ENCODE measurements at regions not wholly inside any gene's neighbourhood (a gene's known extent, or its start where the extent isn't known, plus 50 kb on each side); places are given as distances from the start of the nearest gene placed in this dataset.
A peak's percentile ranks its signal among the peaks of the same experiment; 100 is the strongest.

DNA sequence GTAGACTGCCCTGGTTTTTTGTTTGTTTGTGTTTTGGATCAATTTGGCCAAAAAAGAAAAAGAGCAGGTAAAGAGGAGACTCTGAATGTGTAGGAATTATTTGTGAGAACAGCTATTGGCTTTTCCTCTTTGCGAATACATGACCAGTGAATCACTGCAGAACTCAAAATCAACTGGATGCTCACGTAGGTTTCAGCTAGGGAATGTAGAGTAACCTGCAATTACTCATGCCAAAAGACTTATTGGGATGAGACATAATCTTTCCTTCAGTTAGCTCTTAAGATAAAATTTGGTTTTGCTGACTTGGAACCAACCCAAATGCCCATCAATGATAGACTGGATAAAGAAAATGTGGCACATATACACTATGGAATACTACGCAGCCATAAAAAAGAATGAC lies 348.0 kb downstream of the NPR3 start:
- H3K27ac ChIP-seq (ENCODE audit: low read depth, low read length) = no peak overlapping the region
- no peak overlapping the region for H3K4me3 ChIP-seq (ENCODE audit: insufficient read depth, low read depth, low read length)
- H3K4me3 Mint-ChIP-seq (ENCODE audit: unreplicated experiment) = no peak overlapping the region
- TF ChIP-seq, protein P1, sequence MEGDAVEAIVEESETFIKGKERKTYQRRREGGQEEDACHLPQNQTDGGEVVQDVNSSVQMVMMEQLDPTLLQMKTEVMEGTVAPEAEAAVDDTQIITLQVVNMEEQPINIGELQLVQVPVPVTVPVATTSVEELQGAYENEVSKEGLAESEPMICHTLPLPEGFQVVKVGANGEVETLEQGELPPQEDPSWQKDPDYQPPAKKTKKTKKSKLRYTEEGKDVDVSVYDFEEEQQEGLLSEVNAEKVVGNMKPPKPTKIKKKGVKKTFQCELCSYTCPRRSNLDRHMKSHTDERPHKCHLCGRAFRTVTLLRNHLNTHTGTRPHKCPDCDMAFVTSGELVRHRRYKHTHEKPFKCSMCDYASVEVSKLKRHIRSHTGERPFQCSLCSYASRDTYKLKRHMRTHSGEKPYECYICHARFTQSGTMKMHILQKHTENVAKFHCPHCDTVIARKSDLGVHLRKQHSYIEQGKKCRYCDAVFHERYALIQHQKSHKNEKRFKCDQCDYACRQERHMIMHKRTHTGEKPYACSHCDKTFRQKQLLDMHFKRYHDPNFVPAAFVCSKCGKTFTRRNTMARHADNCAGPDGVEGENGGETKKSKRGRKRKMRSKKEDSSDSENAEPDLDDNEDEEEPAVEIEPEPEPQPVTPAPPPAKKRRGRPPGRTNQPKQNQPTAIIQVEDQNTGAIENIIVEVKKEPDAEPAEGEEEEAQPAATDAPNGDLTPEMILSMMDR (IDR thresholded peaks at IDR 0.05; ENCODE audit: insufficient read depth, low read depth, low read length) = no peak
- TF ChIP-seq EZH2 (IDR thresholded peaks at IDR 0.05; ENCODE audit: insufficient read depth, low read length) = no peak
- H3K4me2 ChIP-seq (ENCODE audit: low read length) = no peak overlapping the region
- no peaks in the 10 kb centered on the region for H3K4me1 ChIP-seq (ENCODE audit: insufficient read depth, low read length)
- no peaks in the 10 kb centered on the region for H3K36me3 ChIP-seq (ENCODE audit: insufficient read depth, low read length)
- H3K27me3 Mint-ChIP-seq (ENCODE audit: low read depth, unreplicated experiment) = peaks cover 2% of the 10 kb centered on the region
- H3K27ac Mint-ChIP-seq (ENCODE audit: unreplicated experiment) = no peak overlapping the region
- no peaks in the 10 kb centered on the region for H3K4me1 Mint-ChIP-seq (ENCODE audit: low read depth, unreplicated experiment)
- H4K20me1 ChIP-seq (ENCODE audit: insufficient read depth, low read length) = no peaks in the 10 kb centered on the region
- no peaks in the 10 kb centered on the region for H3K36me3 Mint-ChIP-seq (ENCODE audit: low read depth, unreplicated experiment)
- FAIRE-seq (no peak), DNase-seq (ENCODE audit: low read depth) (peak; percentile 30)
- no peaks in the 10 kb centered on the region for H3K79me2 ChIP-seq (ENCODE audit: insufficient read depth, low read length)
- H3K27me3 ChIP-seq (ENCODE audit: insufficient read depth, low read length) = no peaks in the 10 kb centered on the region
- H2AFZ ChIP-seq (ENCODE audit: low read depth, low read length) = no peak overlapping the region
- no peak overlapping the region for H3K9ac ChIP-seq (ENCODE audit: low read length)
- peaks cover 6% of the 10 kb centered on the region for H3K9me3 ChIP-seq (ENCODE audit: insufficient read depth, low read depth, low read length)
- peaks cover 6% of the 10 kb centered on the region for H3K9me3 Mint-ChIP-seq (ENCODE audit: unreplicated experiment)

GRCh38 chr5:33065131-33065530 lies 354.0 kb downstream of the NPR3 start:
- no peak overlapping the region for H3K4me3 ChIP-seq (ENCODE audit: insufficient read depth, low read depth, low read length)
- no peaks in the 10 kb centered on the region for H3K4me1 ChIP-seq (ENCODE audit: insufficient read depth, low read length)
- Mint-ChIP-seq H3K4me3 (ENCODE audit: unreplicated experiment) (no peak overlapping the region), H3K9me3 (ENCODE audit: unreplicated experiment) (no peaks in the 10 kb centered on the region), H3K4me1 (ENCODE audit: low read depth, unreplicated experiment) (no peaks in the 10 kb centered on the region), H3K36me3 (ENCODE audit: low read depth, unreplicated experiment) (no peaks in the 10 kb centered on the region), H3K27me3 (ENCODE audit: low read depth, unreplicated experiment) (peaks cover 2% of the 10 kb centered on the region), H3K27ac (ENCODE audit: unreplicated experiment) (no peak overlapping the region)
- H3K9ac ChIP-seq (ENCODE audit: low read length) = no peak overlapping the region
- H3K79me2 ChIP-seq (ENCODE audit: insufficient read depth, low read length) = no peaks in the 10 kb centered on the region
- H3K27me3 ChIP-seq (ENCODE audit: insufficient read depth, low read length) = no peaks in the 10 kb centered on the region
- no peaks in the 10 kb centered on the region for H3K36me3 ChIP-seq (ENCODE audit: insufficient read depth, low read length)
- no peak overlapping the region for H3K27ac ChIP-seq (ENCODE audit: low read depth, low read length)
- FAIRE-seq (no peak), DNase-seq (ENCODE audit: low read depth) (peak; percentile 48)
- no peak overlapping the region for H2AFZ ChIP-seq (ENCODE audit: low read depth, low read length)
- H3K9me3 ChIP-seq (ENCODE audit: insufficient read depth, low read depth, low read length) = no peaks in the 10 kb centered on the region
- no peaks in the 10 kb centered on the region for H4K20me1 ChIP-seq (ENCODE audit: insufficient read depth, low read length)
- no peak overlapping the region for H3K4me2 ChIP-seq (ENCODE audit: low read length)
- TF ChIP-seq, protein P1 (IDR thresholded peaks at IDR 0.05; ENCODE audit: insufficient read depth, low read depth, low read length) = no peak
- no peak for TF ChIP-seq EZH2 (IDR thresholded peaks at IDR 0.05; ENCODE audit: insufficient read depth, low read length)

- H3K36me3 ChIP-seq (ENCODE audit: insufficient read depth, low read length) = no peaks in the 10 kb centered on the region
- H3K4me1 Mint-ChIP-seq (ENCODE audit: low read depth, unreplicated experiment) = no peaks in the 10 kb centered on the region
- H3K4me3 ChIP-seq (ENCODE audit: insufficient read depth, low read depth, low read length) = no peak overlapping the region
- no peaks in the 10 kb centered on the region for H4K20me1 ChIP-seq (ENCODE audit: insufficient read depth, low read length)
- no peak overlapping the region for H3K27ac ChIP-seq (ENCODE audit: low read depth, low read length)
- H2AFZ ChIP-seq (ENCODE audit: low read depth, low read length) = no peak overlapping the region
- no peak for DNase-seq (ENCODE audit: low read depth)
- H3K9ac ChIP-seq (ENCODE audit: low read length) = no peak overlapping the region
- H3K9me3 Mint-ChIP-seq (ENCODE audit: unreplicated experiment) = no peaks in the 10 kb centered on the region
- H3K4me1 ChIP-seq (ENCODE audit: insufficient read depth, low read length) = no peaks in the 10 kb centered on the region
- peak; percentile 9 for FAIRE-seq
- H3K27me3 ChIP-seq (ENCODE audit: insufficient read depth, low read length) = no peaks in the 10 kb centered on the region
- peaks cover 2% of the 10 kb centered on the region for H3K27me3 Mint-ChIP-seq (ENCODE audit: low read depth, unreplicated experiment)
- no peak overlapping the region for H3K4me3 Mint-ChIP-seq (ENCODE audit: unreplicated experiment)
- no peak overlapping the region for H3K4me2 ChIP-seq (ENCODE audit: low read length)
- no peaks in the 10 kb centered on the region for H3K79me2 ChIP-seq (ENCODE audit: insufficient read depth, low read length)
- TF ChIP-seq, protein P1 (IDR thresholded peaks at IDR 0.05; ENCODE audit: insufficient read depth, low read depth, low read length) = no peak
- no peak for TF ChIP-seq EZH2 (IDR thresholded peaks at IDR 0.05; ENCODE audit: insufficient read depth, low read length)
- no peaks in the 10 kb centered on the region for H3K9me3 ChIP-seq (ENCODE audit: insufficient read depth, low read depth, low read length)
- H3K36me3 Mint-ChIP-seq (ENCODE audit: low read depth, unreplicated experiment) = no peaks in the 10 kb centered on the region
- H3K27ac Mint-ChIP-seq (ENCODE audit: unreplicated experiment) = no peak overlapping the region
Measured at GRCh38 chr5:33067291-33067690, 356.2 kb downstream of the NPR3 start.
